GM19328 (cell line): ENCODE measurements at regions not wholly inside any gene's neighbourhood (a gene's known extent, or its start where the extent isn't known, plus 50 kb on each side); places are given as distances from the start of the nearest gene placed in this dataset.
A peak's percentile ranks its signal among the peaks of the same experiment; 100 is the strongest.

ENCODE experiments used
- ATAC-seq: cut with Tn5 transposase; IDR thresholded peaks from one replicate; pipeline ENCODE4 v1.9.1; 2021; ENCODE audit warnings: mild to moderate bottlenecking, moderate library complexity; ENCODE audit not compliant: unreplicated experiment

GRCh38 chrX:79645749-79646148, 278.6 kb upstream of the ITM2A start:
- ATAC-seq, result no peak

DNA sequence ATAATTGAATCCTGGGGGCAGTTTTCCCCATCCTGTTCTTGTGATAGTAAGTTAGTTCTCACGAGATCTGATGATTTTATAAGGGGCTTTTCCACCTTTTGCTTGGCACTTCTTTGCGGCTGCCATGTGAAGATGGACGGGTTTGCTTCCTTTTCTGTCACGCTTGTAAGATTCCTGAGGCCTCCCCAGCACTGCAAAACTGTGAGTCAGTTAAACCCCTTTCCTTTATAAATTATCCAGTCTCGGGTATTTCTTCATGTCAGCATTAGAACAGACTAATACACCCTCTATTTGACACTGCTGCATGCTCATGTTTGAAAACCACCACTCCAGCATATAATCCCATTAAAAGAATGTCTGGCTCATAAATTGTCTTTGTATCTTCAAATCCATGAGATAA, 264.4 kb upstream of the ITM2A start:
- no peak for ATAC-seq

GRCh38 chrX:79630033-79631009, 263.2 kb upstream of the ITM2A start:
- peak; percentile 54 for ATAC-seq

DNA sequence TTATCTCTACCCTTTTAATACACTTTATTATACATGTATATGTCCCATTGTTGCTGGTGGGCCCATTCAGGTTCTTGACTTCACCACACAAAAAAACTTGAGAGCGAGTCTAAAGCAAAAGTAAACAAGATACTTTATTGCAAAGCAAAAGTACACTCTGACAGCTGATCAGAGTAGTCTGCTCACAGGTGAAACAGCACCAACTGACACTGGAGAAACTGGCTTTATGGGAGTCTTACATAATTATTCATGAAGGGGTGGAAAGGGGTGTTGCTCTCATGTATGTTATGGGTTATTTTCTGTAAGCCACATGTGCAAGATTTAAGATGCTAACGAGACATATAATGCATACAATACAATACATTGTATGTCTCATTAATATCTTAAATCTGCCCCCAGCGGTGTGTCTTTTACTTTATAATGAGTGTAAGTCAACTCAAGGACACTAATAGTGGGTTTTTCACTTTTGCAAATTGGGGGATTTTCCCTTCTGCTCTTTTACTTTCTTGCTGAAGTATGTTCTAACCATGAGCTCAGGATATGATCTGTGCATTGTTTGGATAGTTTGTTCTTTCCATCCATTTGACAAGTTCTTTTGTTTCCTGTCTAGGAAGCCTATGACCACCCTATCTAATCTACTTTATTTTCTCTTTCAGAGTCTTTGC, 256.1 kb upstream of the ITM2A start:
- no peak for ATAC-seq

DNA sequence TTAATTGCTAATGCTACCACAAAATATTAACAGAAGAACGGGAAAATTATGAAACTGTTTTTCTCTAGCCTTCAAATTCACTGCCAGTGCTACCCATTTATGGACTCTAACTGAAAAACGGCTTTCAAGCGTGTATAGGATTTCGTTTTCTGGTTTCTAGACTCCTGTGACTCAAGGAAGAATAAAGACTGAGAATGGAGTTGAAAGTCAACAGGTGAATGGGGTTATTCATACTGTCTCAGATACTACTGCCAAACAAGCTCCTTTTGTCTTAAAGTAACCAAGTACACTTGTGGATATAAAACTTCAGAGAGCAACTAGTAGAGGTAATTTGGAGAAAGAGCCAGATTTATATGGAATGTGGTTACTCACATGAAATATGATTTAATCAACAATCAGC, 251.1 kb upstream of the ITM2A start:
- no peak for ATAC-seq

GRCh38 chrX:79604364-79604763, 237.2 kb upstream of the ITM2A start:
- no peak for ATAC-seq

- ATAC-seq, result no peak
These were observed 234.4 kb upstream of the ITM2A start for GRCh38 chrX:79601341-79602131.

DNA sequence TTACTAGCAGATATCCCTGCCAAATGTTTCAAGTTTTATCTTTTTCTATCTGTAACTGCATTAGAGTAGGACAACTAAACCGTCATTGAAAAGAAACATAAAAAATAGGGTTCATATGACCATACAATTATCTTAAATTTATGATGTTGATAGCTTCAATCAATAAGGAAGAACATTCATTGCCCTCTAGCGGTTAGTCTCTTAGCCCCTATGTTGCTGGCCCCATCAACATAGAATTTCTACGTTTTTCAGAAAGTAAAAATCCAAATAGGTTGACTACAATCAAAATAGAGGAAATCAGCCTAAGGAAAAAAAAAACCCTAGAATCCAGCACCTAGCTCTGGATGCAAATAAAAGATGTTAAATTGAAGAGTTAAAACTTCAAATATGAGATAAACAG, 225.1 kb upstream of the ITM2A start:
- ATAC-seq, result no peak

DNA sequence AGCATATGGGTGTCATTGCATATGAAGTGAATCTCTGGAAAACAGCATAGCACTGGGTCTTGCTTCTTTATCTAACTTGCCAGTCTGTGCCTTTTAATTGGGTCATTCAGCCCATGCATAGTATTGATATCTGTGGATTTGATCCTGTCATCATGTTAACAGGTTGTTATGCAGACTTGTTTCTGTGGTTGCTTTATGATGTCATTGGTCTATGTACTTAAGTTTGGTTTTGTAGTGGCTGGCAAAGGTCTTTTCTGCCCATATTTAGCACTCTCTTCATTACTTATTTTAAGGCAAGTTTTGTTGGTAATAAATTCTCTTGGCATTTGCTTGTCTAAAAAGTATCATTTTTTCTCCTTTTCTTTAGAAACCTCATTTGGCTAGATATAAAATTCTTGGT, 221.1 kb upstream of the ITM2A start:
- ATAC-seq, result no peak

DNA sequence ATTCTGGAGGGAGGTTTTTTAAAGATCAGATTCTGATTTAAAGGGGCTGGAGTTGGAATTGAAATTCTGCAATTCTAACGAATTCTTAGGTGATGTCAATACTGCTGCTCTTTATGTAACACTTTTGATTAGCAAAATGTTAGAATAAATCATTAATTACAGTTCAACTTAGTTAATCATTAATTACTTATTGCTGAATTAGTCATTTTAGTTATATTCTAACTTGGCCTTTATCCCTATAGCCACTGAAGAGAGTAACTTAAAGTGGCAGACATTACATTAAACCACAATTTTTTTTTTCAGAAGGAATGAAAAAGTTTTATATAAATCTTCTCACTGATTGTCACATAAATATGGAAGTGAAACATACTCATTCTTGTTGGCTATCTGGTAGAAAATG, 206.6 kb upstream of the ITM2A start:
- no peak for ATAC-seq

- no peak for ATAC-seq
These were observed 205.4 kb upstream of the ITM2A start for GRCh38 chrX:79572566-79572965.

DNA sequence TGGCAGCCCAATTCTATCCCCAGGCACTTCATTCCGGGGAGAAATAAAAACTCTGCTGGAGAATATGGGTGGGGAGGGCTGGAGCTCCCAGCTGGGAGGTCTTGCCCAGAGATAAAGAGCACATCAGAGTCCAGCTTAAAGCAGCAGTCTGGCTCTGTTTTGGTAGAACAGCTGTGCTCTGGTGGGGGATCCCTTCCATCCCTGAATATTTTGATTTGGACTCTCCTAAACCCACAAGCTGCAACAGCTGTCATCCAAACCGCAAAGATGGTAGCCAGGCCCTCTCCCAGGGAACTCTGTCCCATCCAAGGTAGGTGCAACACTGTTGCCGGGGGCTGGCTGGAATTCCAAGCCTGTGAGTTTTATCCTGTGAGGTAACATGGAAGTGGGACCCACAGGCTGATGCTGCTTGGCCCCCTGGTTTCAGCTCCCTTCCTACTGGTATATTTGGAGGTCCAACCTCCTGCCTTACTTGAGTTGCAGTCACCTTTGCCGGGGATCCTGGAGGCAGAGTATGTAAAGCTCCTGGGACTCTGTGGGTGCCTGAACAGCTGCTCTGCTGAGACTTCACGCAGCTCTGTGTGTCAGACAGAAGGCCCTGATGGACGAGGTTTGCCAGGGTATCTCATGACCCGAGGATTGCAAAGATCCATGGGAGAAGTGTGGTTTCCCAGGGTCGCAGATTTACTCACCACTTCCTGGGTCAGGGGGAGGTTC, 203.5 kb upstream of the ITM2A start:
- ATAC-seq, result no peak

- ATAC-seq, result no peak
These were observed 201.2 kb upstream of the ITM2A start for GRCh38 chrX:79568309-79568708.

- ATAC-seq, result no peak
These were observed 197.2 kb upstream of the ITM2A start for GRCh38 chrX:79564362-79564761.

DNA sequence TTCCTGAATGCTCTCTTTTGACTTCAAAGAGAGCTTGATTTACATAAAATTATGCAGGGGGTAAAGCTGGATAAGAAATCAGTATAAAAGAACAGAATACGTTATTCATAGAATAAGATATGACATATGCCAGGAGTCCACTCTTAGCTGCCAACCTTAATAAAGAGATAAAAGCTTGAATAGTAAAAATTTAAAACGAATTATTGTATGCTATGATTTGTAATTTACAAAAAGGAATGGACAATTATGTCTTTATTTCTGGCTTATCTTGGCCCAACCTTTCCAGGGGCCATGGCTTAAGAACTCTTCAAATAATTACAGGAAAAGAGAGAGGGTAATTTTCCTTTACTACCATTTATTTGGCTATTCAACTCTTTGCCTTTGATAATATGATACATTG, 192.2 kb upstream of the ITM2A start:
- no peak for ATAC-seq

DNA sequence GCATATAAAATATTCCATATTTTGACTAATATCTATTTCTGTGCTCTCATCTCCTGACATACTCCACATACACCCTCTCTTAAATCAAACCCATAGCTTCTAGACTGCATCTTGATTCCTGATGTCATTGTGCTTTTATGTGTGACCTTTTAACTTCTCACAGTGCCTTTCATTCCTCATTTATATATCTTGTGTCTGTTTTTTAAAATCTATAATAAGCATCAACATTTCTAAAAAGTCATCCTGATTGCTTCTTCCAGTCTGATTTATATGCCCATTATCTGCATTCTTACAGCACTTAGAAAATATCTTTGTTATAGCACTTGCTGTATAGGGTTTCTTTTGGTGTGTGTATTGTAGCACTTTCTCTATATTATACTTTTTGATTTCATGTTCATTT, 190.1 kb upstream of the ITM2A start:
- no peak for ATAC-seq

GRCh38 chrX:79556800-79557199, 189.7 kb upstream of the ITM2A start:
- no peak for ATAC-seq

- ATAC-seq, result no peak
These were observed 163.4 kb upstream of the ITM2A start for GRCh38 chrX:79530310-79531108.

- no peak for ATAC-seq
These were observed 157.5 kb upstream of the ITM2A start for GRCh38 chrX:79524642-79525041.

DNA sequence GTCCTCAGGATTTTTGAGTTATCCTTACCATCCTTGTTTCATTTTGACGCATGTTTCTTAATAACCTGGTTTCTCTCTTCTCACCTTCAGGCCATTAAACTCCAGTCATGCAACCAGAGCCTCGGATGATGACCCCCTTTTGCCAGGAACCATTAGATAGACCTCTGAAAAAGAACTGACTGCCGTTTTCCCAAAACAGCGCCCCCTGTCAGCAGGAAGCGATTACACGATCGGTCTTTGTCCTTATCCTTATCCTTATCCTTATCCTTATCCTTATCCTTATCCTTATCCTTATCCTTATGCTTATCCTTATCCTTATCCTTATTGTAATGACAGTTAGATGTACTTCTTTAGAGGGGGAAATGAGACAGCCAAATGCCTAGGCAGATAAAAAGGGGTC, 148.4 kb upstream of the ITM2A start:
- ATAC-seq, result no peak
